HL-60 (cell line): ENCODE measurements at regions not wholly inside any gene's neighbourhood (a gene's known extent, or its start where the extent isn't known, plus 50 kb on each side); places are given as distances from the start of the nearest gene placed in this dataset.

Source experiments
- CTCF ChIP-seq: IDR thresholded peaks from one replicate; pipeline ENCODE4 v1.5.1; 2011; ENCODE audit warnings: low read length, control low read depth, inconsistent platforms; ENCODE audit not compliant: insufficient read depth
- GABPA ChIP-seq: IDR thresholded peaks from 2 replicates; pipeline ENCODE4 v1.6.1; 2012; ENCODE audit warnings: low read depth

- no peak for TF ChIP-seq GABPA
- no peak for TF ChIP-seq CTCF
These were observed 61.1 kb upstream of the TMEM196 start for GRCh38 chr7:19834566-19834965.
